ACHN (cell line): ENCODE measurements at regions not wholly inside any gene's neighbourhood (a gene's known extent, or its start where the extent isn't known, plus 50 kb on each side); places are given as distances from the start of the nearest gene placed in this dataset.

ENCODE experiments used
- DNase-seq: peaks from one replicate; pipeline ENCODE4 v3.0.0-alpha.2; 2015
- in situ Hi-C: cut with HindIII; loops from 2 replicates; pipeline ENCODE4 v1.10.0; 2017; ENCODE audit warnings: low sequenced_read_pairs, low pct_ligation_motif_present, low pct_unique_long_range_greater_than_20kb

DNA sequence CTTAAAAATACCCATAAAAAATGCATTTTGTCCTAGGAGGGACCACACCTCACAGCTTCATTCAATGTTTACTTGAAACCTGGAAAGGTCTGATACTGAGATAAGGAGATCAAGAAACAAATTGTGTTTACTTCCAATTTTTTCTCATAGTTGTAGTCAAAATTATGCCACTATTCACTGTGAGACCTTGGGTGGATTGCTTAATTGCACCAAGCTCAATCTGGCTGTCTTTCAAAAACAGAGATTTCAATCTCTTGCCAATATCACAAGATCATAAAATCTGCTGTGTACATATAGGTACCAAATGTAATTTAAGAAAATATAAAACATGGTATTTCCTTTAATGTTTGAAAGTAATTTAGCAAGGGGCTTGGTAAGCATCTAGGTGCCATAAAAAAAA, 186.4 kb upstream of the THBS1 start:
- DNase-seq, result no peak
- in situ Hi-C loops, result no loop called here

DNA sequence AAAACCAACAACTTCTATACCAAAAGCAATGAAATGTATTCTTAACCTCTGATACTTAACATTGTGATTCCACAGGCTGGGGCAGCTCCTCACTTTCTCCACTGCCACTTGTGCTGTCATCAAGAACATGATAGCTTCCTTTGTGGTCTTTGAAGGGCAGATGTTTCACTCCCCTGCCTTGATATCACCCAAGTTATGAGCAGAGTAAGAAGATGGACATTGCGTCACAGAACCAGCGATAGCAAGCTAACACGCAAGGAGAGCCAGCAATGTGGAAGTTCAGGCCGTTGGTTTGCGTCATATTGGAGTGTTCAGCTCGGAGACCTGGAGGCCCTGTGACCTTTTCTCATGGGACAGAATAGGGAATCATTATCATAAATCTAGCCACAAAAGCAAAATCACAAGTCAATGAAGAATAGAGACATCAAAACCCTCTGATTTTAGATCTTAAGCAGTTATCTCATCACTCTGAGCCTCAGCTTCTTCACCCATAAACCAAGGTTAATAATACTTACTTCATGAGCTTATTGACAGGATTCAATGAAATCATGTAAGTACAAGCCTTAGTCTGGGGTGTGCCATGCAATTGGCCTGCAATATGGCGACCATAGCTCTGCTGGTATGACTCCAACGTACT, 183.8 kb upstream of the THBS1 start:
- DNase-seq, result no peak
- in situ Hi-C loops, result no loop called here

DNA sequence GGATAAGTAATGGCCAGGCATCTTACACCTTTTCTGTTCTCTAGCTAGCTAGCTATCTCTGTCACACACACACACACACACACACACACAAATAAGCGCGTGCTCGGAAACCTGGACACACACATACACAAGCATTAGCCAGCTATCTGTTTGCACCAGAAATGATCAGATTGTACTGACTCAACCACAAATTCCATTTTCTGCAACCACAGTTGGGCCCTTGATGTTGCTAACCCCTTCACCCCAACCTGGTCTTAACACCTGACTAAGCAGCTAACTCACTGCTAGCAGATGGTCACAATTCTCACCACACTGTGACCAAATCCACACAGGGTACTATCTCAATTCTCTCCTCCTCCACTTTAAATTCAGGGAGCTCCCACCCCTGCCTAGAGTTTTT, 183.0 kb upstream of the THBS1 start:
- in situ Hi-C loops, result no loop called here
- DNase-seq, result no peak

DNA sequence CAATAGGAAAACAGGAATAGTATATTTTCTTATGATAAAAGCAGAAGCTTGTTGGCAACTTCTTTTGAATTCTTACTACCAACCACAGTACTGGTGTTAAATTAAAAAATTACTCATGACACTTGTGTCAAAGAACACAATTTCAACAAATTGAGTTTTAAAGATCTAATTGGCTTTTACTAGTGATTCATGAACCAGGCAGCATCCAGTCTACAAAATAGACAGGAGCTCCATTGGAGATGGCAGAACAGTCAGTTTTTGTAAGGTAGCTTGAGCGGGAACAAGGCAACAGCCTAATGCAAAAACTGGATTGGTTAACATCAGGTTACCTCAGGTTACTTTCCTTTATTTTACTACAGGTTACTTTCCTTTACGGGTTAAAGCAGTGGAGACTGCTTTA, 181.3 kb upstream of the THBS1 start:
- in situ Hi-C loops, result no loop called here
- no peak for DNase-seq

DNA sequence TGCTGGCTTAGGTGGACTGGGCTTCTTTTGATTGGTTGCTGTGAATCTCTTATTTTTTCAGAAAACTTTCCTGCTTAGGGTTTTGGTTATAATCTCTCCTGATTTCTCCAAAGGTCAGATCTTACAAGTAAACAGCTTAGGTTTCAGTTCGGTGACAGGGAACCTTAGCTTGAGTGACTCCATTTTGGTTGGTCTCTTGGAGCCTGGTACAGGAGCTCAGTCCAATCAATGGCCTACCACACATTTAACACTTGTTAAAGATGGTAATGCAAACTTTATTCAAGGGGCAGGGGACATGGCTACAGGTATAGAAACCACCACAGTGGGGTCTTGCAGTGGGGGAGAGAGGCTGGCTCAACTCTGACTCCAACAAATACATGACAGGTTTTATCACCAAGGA, 180.9 kb upstream of the THBS1 start:
- no peak for DNase-seq
- in situ Hi-C loops, result no loop called here

DNA sequence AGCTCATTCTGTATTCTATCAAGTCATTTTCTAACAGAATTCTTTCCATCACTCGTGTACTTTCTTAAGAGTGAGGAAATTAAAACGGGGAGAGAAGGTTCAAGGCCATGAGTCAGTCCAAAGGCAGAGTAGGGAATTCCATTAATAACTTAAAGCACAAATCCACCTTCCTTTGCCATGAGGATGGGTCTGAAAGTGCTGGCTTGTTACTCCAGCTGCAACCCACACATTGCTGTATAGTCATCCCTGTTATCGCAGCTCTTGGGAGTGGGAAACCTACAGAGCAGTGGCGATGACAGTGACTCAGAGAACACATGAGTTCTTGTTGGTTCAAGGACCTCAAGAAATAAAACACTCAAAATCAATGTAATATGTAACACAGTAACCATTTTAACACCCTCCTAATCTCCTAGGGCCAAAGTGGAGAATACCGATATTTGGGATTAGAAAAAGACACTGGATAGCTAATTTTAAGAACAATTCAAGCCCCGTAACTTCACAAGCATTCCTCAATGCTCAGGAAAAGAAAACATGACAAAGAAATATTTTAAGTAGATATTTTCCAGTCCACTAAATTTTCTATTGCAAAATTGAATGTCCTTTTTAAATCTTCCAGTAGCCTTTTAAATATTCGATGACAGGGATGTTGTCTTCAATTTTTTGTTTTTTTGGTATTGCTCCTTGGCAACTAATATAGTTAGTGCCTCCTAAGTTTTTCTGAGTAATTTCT, 179.9 kb upstream of the THBS1 start:
- no peak for DNase-seq
- in situ Hi-C loops, result no loop called here

DNA sequence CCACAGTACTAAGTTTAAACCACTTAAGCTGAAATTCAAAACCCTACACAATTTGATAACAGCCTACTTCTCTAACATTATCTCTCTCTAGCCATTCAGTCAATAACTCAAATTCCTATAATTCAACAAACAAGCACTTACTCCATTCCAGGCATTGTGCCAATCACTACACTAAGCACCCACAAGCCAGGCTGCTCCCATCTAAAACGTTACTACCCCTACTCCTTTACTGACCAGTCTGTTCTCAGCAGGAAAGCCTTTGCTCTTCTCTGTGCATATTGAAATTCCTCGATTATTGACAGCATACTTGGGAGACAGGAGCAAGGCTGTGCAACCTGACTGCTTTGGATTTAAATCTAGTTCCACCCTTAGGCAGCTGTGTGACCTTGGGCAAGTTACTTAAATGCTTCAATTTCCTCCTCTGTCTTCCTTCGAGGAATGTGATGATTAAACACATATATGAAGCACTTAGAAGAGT, 177.2 kb upstream of the THBS1 start:
- in situ Hi-C loops, result no loop called here
- no peak for DNase-seq

DNA sequence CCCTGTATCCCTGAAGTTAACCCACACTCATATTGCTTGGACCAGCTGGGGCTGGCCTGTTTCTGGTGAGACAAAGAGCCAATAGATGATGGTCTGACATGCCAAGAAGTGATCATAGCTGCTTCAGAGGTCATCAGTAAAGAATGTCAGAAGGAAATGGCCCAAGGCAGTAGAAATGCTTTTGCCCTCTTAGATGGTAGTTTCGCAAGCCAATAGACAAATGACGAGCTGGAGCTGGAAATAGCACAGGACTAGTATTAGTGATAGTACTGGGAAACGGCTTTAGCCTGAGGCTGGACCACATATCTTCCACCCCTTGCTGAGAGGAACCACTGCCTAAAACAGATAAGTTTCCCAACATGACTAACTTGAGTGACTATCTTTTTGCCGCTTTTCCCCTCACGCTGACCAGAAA, 176.1 kb upstream of the THBS1 start:
- no peak for DNase-seq
- in situ Hi-C loops, result no loop called here

DNA sequence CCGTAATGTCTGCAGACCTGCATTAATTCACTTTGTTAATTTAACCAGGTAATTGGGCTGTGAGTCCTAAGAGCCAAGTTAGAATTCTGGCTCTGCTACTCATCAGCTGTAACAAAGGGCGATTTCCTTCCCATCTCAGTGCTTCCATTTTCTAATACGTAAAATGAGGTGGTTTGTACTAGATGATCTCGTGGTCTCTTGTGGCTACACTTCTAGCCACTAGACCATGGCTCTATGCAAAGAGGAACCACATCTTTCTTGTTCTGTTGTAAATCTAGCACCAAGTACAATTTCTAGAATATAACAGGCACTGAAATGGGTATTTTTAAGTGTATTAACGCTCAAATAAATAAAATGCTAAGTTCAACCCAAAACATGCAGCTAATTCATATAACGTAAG, 174.4 kb upstream of the THBS1 start:
- no peak for DNase-seq
- in situ Hi-C loops, result no loop called here

DNA sequence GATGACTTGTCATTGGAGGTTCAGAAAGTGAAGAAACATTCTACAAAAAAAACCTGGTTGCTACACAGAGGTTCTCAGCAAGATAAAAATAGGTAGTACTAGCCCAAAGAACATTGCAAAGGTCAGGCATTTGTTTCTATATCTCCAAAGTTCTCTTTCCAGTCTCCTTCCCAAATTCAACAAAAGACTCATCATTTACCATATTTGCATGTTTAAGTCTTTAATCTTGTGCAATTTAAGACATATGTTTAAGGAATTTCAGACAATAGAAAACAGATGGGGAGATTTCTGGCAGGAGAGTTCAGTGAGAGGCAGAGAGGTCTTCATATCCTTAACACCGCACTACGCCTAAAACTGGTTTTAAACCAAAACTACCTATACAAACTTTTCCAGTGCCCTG, 173.8 kb upstream of the THBS1 start:
- DNase-seq, result no peak
- in situ Hi-C loops, result no loop called here

DNA sequence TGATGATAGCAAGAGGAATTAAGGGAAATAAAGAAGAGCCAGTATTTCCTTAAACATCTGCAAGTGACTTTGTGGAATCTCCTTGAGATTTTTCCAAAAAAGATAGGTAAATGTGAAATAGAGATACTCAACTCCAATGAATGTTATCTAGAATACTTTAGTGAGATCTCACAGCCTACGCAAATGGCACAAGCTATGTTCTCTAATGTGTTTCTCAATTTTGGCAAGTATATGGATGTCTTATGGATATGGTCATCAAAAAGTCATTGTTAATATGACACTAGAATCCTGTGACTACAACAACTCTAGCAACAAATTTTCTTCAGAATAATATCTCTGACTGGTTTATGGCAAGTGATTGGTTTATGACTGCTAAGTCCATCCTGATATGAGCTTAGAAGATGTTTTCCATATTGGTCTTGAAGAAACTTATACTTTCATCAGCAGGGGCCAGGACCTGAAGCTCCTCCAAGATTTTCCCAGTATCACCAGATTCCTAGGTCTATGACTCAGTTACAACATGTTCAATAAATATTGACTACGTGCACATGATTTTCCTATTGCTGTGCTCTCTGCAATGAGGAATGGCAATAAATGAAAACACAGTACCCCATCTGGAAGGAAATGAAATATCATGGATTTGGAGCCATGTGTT, 170.9 kb upstream of the THBS1 start:
- in situ Hi-C loops, result no loop called here
- DNase-seq, result no peak

DNA sequence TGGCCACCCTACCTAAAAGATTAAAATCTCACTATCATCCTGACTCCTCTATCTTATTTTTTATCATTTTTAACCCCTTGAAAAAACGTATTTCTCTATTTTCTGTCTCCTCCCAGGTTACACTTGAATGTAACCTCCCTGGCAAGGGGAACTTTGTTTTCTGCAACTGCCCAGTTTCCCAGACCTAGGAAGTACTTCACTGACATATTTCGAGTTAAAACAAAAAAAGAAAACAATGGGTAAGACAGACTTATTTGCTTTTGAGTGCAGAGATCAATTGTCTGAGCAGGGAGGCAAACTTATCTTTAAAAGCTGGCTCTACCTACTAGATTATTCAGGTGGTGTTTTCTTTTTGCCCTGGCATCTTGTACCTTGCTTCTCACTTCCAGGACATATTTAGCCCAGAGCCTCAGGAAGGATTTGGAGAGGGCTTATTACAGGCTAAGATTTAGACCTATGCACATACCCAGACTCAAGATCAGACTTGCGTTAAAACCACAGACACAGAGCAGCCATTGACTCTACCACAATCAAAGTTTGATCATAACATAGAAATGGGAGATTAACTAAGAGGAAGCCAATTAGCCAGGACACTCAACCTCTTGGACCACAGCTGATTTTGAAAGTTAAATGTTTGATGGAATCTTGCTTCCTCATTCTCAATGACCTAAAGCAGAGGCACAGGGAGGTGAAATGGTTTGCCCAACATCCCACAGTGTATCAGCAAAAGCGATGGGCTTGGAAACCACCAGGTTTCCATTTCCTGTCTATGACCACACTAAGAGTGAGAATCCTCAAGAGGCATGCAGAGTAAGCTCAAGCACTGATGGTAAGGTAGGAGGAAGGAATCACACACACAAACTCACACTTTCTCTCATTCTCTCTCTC, 169.5 kb upstream of the THBS1 start:
- DNase-seq, result no peak
- in situ Hi-C loops, result no loop called here

DNA sequence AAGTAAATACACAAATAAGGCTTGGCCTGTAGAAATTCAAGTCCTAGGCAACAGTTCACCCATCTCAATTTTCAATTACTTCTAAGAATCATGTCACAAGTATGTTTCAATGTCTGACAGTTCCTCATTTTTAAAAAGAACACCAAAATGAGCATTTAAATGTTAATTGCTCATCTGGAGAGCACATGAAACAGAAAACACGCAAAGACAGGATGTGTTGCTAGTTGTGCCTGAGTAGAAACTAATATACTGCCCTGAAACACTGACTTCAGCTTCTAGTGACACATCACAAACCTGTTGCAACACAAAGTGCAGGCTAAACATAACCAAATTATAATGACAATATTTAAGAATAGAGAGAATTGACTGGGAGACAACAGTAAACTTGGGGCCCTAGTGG, 167.3 kb upstream of the THBS1 start:
- in situ Hi-C loops, result no loop called here
- DNase-seq, result no peak

DNA sequence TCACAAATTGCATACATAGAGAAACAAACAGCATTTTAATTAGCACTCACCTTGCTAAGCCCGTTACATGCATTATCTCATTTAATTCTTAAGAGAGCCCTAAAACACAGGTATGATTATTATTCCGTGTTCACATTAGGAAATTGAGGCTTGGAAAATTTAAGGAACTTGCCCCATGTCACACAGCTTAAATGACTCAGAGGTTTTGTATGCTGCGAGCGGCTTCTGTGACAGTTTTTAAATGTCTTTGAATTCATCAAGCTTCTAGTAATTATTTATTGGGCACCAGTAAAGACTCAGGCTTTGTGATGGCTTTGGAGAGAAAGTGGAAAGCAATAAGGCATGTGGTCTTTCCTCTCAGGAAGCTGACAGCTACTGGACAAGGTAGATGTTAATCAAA, 166.7 kb upstream of the THBS1 start:
- in situ Hi-C loops, result no loop called here
- DNase-seq, result no peak

DNA sequence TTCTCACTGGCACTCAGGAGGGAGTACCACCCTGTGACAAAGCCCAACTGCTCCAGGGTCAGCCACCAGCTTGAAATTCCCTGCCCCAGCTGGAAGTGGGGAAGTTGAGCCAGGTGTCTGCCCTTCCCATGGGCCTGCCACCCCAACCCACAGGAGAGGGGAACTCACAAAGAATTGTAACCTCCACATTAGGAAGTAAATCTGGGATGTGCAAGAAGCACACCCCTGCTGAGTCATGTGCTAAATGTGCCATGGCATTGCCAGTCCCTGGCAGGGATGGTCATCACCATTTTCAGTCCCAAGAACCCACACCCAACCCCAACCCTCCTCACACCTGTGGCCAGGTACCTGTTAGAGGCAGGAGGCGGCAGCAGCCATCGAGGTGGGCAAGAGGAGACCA, 165.2 kb upstream of the THBS1 start:
- in situ Hi-C loops, result no loop called here
- DNase-seq, result no peak

DNA sequence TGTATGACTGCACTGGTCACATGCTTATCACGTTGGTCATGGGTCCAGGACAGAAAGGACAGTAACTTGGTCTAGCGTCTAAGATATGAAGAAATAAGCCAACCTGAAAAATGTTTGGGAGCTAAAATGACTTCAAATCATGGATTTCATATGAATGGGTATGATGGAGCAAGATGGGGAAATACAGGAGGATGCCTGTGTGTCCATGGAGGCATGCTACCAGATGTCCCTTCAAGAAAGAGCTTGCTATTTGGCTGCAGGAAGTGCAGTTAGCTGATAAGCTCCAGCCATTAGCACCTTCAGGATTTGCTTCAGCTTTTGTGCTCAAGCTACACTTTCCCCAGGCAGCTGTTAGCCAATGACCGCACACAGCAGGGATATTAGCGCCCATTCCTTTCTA, 164.6 kb upstream of the THBS1 start:
- in situ Hi-C loops, result no loop called here
- no peak for DNase-seq

DNA sequence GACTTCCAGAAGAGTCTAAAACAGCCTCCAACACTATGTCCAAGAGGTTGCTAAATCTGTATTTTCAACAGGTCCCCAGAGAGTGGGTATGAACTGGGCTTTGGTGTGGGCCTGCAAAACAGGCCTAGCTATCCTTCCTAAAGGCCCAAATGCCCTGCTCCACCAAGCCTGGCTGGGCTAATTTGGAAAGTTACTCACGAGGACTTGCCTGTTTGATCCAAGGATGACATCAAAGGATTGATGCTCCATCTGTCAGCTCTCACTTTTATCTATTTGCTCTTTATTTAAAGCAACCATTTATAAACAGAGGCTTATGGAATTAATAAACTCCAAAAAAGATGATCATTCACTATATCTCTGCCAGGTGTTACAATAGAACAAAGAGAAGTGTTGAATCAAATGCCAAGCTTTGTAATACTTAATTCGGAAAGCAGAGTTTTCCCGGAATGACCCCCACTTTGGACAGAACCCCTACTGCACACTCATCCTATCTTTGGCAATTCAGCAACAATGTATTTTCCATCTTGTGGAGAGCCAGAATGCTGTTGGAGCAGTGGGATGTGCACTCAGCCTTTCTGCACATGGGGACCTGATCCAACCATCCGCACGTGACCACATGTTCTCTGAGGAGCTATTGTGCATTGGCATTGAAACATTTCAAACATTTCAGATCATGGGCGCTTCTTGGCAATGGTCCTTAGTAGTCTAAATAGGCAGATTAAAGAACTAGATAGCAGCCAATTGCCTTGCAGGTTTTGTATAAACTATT, 163.3 kb upstream of the THBS1 start:
- no peak for DNase-seq
- in situ Hi-C loops, result no loop called here

DNA sequence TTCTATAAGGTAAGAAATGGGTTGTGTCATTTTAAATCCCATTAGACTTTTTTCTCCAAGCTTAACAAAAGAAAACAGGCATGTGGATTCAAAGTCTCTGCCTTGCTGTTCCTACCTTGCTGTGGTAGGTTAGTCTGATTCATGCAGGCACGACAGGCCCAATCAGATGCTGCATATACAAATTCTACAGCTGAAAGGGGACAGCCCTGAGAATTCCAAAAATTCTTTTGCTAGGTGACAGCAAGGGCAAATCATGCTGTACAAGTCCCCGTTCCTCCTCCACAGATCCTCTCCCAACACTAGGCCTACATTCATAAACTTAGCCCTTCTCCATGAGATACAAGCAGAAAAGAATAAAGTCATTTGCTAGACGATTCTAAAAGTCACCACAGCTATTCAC, 161.2 kb upstream of the THBS1 start:
- no peak for DNase-seq

More for the DNA sequence above, 161.2 kb upstream of the THBS1 start:
- in situ Hi-C loops, result no loop called here
